Effector CD8-positive, alpha-beta T cell (primary cell): ENCODE measurements at regions not wholly inside any gene's neighbourhood (a gene's known extent, or its start where the extent isn't known, plus 50 kb on each side); places are given as distances from the start of the nearest gene placed in this dataset.

Source experiments
- DNase-seq: peaks from one replicate; lab custom pipeline; 2025; lab: John Stamatoyannopoulos, UW

GRCh38 chr2:123258877-123259539 lies 766.1 kb upstream of the CNTNAP5 start:
- DNase-seq: no peak

- DNase-seq: no peak
These were observed 762.2 kb upstream of the CNTNAP5 start for GRCh38 chr2:123262856-123263255.

DNA sequence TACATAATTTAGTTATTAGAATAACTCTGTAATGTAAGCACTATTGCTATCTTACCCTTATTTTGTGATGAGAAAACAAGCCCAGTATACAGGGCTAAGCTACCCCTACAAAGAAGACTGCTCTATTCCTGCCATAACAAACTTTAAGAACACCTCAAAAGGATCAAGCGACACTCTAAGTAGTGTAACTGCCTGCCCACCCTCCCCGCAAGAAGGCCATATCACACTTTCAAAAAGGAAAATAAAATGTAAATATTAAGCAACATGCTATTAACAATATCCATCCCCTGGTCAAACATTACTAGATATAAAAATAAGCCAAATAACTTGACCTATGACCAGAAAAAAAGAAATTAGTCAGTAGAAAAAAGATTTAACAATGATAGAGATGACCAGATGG lies 741.7 kb upstream of the CNTNAP5 start:
- no peak for DNase-seq

- DNase-seq: no peak
These were observed 721.4 kb upstream of the CNTNAP5 start for GRCh38 chr2:123303731-123304130.
